ENCODE measurements at regions not wholly inside any gene's neighbourhood (a gene's known extent, or its start where the extent isn't known, plus 50 kb on each side); places are given as distances from the start of the nearest gene placed in this dataset.

- H3K9me3 ChIP-seq: peaks cover 0 to 9% of the 10 kb centered on the region in 2 donors
- TF ChIP-seq CTCF (IDR thresholded peaks at IDR 0.05): no peak
- no peak overlapping the region for H3K27ac ChIP-seq
- no peaks in the 10 kb centered on the region for H3K27me3 ChIP-seq
- no peaks in the 10 kb centered on the region for H3K36me3 ChIP-seq
- DNase-seq (ENCODE audit: low spot score): no peak
- H3K4me1 ChIP-seq: peaks cover 0 to 20% of the 10 kb centered on the region in 2 donors
- H3K4me3 ChIP-seq: no peak overlapping the region
Measured at GRCh38 chr5:67273689-67274356, 77.2 kb upstream of the CD180 start.

GRCh38 chr5:67272453-67273130 is 76.0 kb upstream of the CD180 start:
- TF ChIP-seq CTCF (IDR thresholded peaks at IDR 0.05): no peak
- Histone ChIP-seq H3K36me3 (no peaks in the 10 kb centered on the region), H3K27me3 (no peaks in the 10 kb centered on the region), H3K4me1 (peaks cover 0 to 33% of the 10 kb centered on the region in 2 donors), H3K4me3 (no peak overlapping the region), H3K9me3 (no peaks in the 10 kb centered on the region), H3K27ac (no peak overlapping the region)
- DNase-seq (ENCODE audit: low spot score): no peak

GRCh38 chr5:67268231-67269021 is 71.8 kb upstream of the CD180 start:
- peak; percentile 84 for DNase-seq (ENCODE audit: low spot score)
- no peaks in the 10 kb centered on the region for H3K36me3 ChIP-seq
- H3K4me1 ChIP-seq: peaks cover 0 to 41% of the 10 kb centered on the region in 2 donors
- TF ChIP-seq CTCF (IDR thresholded peaks at IDR 0.05): no peak
- peak overlapping the region; percentile 72 to 91 for H3K27ac ChIP-seq
- H3K27me3 ChIP-seq: no peaks in the 10 kb centered on the region
- no peaks in the 10 kb centered on the region for H3K9me3 ChIP-seq
- H3K4me3 ChIP-seq: no peak overlapping the region

- H3K27ac ChIP-seq: peak overlapping the region; percentile 72 to 91
- H3K27me3 ChIP-seq: no peaks in the 10 kb centered on the region
- DNase-seq (ENCODE audit: low spot score): no peak
- no peak for TF ChIP-seq CTCF (IDR thresholded peaks at IDR 0.05)
- peaks cover 0 to 41% of the 10 kb centered on the region in 2 donors for H3K4me1 ChIP-seq
- no peak overlapping the region for H3K4me3 ChIP-seq
- no peaks in the 10 kb centered on the region for H3K36me3 ChIP-seq
- no peaks in the 10 kb centered on the region for H3K9me3 ChIP-seq
Measured at GRCh38 chr5:67267512-67268216, 71.1 kb upstream of the CD180 start.

GRCh38 chr5:67266654-67267350 is 70.2 kb upstream of the CD180 start:
- no peak overlapping the region for H3K27ac ChIP-seq
- no peak for TF ChIP-seq CTCF (IDR thresholded peaks at IDR 0.05)
- no peak for DNase-seq (ENCODE audit: low spot score)
- H3K36me3 ChIP-seq: no peaks in the 10 kb centered on the region
- H3K4me3 ChIP-seq: no peak overlapping the region
- no peaks in the 10 kb centered on the region for H3K27me3 ChIP-seq
- no peaks in the 10 kb centered on the region for H3K9me3 ChIP-seq
- peaks cover 0 to 41% of the 10 kb centered on the region in 2 donors for H3K4me1 ChIP-seq

Data from right atrium auricular region (tissue), 2 donors.